PC-3 (cell line): ENCODE measurements at regions not wholly inside any gene's neighbourhood (a gene's known extent, or its start where the extent isn't known, plus 50 kb on each side); places are given as distances from the start of the nearest gene placed in this dataset.

Experiments used
- EZH2 ChIP-seq: fragments of 300-600 bp; sonication (generic); IDR thresholded peaks from one replicate; pipeline ENCODE4 v1.6.1; 2017; ENCODE audit warnings: antibody characterized with exemption, mild to moderate bottlenecking, low read length; ENCODE audit not compliant: unreplicated experiment
- TF ChIP-seq, protein P1 (sequence below): fragments of 300-600 bp; sonication (generic); conservative IDR thresholded peaks from 2 replicates; pipeline ENCODE4 v1.5.1; 2017; ENCODE audit warnings: antibody characterized with exemption, low read depth, mild to moderate bottlenecking, low read length

GRCh38 chr12:70096759-70097410 is 146.3 kb upstream of the CNOT2 start:
- TF ChIP-seq, protein P1, sequence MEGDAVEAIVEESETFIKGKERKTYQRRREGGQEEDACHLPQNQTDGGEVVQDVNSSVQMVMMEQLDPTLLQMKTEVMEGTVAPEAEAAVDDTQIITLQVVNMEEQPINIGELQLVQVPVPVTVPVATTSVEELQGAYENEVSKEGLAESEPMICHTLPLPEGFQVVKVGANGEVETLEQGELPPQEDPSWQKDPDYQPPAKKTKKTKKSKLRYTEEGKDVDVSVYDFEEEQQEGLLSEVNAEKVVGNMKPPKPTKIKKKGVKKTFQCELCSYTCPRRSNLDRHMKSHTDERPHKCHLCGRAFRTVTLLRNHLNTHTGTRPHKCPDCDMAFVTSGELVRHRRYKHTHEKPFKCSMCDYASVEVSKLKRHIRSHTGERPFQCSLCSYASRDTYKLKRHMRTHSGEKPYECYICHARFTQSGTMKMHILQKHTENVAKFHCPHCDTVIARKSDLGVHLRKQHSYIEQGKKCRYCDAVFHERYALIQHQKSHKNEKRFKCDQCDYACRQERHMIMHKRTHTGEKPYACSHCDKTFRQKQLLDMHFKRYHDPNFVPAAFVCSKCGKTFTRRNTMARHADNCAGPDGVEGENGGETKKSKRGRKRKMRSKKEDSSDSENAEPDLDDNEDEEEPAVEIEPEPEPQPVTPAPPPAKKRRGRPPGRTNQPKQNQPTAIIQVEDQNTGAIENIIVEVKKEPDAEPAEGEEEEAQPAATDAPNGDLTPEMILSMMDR: no peak
- TF ChIP-seq EZH2: no peak
